ENCODE measurements at regions not wholly inside any gene's neighbourhood (a gene's known extent, or its start where the extent isn't known, plus 50 kb on each side); places are given as distances from the start of the nearest gene placed in this dataset.

DNA sequence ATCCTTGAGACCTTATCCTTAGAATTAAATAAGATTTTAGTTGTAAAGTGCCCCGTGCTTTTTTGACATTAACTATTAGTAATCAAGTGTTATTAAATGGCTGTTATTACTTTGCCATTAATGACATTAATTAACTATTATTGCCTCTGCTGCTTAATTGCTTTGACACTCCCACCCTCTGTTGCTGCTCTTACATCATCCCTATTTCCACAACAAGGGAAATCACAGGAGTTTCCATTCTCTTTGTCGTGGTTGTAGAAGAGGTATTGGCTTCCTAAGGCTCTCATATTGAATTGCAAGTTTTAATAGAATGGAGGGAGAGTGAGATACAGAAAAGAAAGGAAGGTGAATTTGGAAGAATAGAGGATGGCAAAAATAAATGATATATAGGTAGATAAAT lies 545.8 kb downstream of the MMUT start:
- ATAC-seq (no peak), DNase-seq (no peak)
- H3K27ac ChIP-seq: no peak overlapping the region
- H3K36me3 ChIP-seq: no peaks in the 10 kb centered on the region
- peaks cover 0 to 3% (median 0%) of the 10 kb centered on the region in 12 donors for H3K9me3 ChIP-seq
- WGBS, 4 donors: 45 to 52% (median 48%) methylated on average over 2 of the region's 2 CpGs
- TF ChIP-seq POLR2A (IDR thresholded peaks at IDR 0.05): no peak
- TF ChIP-seq, protein P1, sequence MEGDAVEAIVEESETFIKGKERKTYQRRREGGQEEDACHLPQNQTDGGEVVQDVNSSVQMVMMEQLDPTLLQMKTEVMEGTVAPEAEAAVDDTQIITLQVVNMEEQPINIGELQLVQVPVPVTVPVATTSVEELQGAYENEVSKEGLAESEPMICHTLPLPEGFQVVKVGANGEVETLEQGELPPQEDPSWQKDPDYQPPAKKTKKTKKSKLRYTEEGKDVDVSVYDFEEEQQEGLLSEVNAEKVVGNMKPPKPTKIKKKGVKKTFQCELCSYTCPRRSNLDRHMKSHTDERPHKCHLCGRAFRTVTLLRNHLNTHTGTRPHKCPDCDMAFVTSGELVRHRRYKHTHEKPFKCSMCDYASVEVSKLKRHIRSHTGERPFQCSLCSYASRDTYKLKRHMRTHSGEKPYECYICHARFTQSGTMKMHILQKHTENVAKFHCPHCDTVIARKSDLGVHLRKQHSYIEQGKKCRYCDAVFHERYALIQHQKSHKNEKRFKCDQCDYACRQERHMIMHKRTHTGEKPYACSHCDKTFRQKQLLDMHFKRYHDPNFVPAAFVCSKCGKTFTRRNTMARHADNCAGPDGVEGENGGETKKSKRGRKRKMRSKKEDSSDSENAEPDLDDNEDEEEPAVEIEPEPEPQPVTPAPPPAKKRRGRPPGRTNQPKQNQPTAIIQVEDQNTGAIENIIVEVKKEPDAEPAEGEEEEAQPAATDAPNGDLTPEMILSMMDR (IDR thresholded peaks at IDR 0.05): no peak
- H3K4me3 ChIP-seq: no peak overlapping the region
- intact Hi-C loops (cut with DNase I): no loop called here
- H3K4me1 ChIP-seq: no peaks in the 10 kb centered on the region
- no peaks in the 10 kb centered on the region for H3K27me3 ChIP-seq

DNA sequence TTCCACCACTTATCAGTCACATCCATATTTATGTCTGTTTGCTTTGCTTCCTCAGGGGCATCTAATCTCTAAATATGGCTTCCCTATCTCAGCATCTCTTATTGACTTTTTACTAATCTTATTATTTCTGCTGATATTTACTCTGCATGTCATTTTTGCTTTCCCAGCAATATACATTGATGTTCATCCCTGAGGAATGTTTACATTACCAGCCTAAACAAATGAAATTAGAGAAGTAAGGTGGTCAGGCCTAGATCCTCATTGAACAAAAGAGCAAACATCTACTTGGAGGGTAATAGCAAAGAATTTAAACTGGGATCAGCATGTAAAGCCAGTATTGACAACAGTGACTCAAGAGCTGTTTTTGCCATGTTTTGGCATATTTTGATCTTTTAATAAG lies 546.4 kb downstream of the MMUT start:
- Histone ChIP-seq H3K9me3 (peaks cover 0 to 3% (median 0%) of the 10 kb centered on the region in 12 donors), H3K27me3 (no peaks in the 10 kb centered on the region), H3K4me3 (no peak overlapping the region), H3K36me3 (no peaks in the 10 kb centered on the region), H3K27ac (no peak overlapping the region), H3K4me1 (no peaks in the 10 kb centered on the region)
- no peak for DNase-seq
- ATAC-seq: no peak
- intact Hi-C loops (cut with DNase I): no loop called here
- TF ChIP-seq, protein P1 (IDR thresholded peaks at IDR 0.05): no peak
- TF ChIP-seq POLR2A (IDR thresholded peaks at IDR 0.05): no peak

DNA sequence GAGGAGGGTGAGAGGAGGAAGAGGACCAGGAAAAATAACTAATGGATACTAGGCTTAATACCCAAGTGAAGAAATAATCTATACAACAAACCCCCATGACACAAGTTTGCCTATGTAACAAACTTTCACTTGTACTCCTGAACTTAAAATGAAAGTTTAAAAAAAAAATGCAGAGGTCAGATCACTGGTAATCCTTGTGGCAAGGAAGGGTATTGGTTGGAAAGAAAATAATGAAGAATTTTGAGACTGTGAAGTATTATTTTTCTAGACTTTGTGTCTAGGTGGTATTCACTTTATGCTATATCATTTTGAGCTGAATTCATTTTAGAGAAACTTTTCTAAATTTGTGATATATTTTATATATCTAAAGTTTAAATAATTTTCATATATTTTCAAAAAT lies 547.5 kb downstream of the MMUT start:
- intact Hi-C loops (cut with DNase I): no loop called here
- no peak overlapping the region for H3K27ac ChIP-seq
- ATAC-seq (no peak), DNase-seq (no peak)
- H3K4me1 ChIP-seq: no peaks in the 10 kb centered on the region
- TF ChIP-seq, protein P1 (IDR thresholded peaks at IDR 0.05): peak in 2 of 12 donors; percentile 6 to 7
- TF ChIP-seq POLR2A (IDR thresholded peaks at IDR 0.05): no peak
- no peak overlapping the region for H3K4me3 ChIP-seq
- H3K9me3 ChIP-seq: peaks cover 0 to 3% (median 0%) of the 10 kb centered on the region in 12 donors
- H3K27me3 ChIP-seq: no peaks in the 10 kb centered on the region
- no peaks in the 10 kb centered on the region for H3K36me3 ChIP-seq

DNA sequence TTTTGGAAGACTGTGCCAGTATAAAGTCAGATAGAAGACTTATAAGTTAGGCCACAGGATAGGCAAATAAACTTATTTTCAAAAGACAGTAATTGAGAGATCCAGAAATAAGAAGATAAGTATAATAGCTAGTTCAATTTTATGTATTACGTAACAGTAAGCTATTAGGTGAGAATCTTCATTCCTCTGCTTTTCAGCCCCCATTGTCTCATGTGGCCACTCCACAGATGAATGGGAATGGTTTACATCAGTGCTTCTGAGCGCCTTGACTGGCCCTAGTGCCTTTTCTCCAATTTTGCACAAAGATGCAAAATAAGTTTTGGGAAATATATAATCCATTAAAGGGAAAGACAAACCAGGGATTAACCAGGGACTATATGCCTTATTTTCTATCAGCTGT lies 550.5 kb downstream of the MMUT start:
- DNase-seq: no peak
- TF ChIP-seq, protein P1 (IDR thresholded peaks at IDR 0.05): no peak
- no peak for TF ChIP-seq POLR2A (IDR thresholded peaks at IDR 0.05)
- no peak overlapping the region for H3K27ac ChIP-seq

More for the DNA sequence above, 550.5 kb downstream of the MMUT start:
- no peak overlapping the region for H3K4me3 ChIP-seq
- peaks cover 0 to 3% (median 0%) of the 10 kb centered on the region in 12 donors for H3K9me3 ChIP-seq
- no peaks in the 10 kb centered on the region for H3K27me3 ChIP-seq
- H3K4me1 ChIP-seq: no peaks in the 10 kb centered on the region
- no peaks in the 10 kb centered on the region for H3K36me3 ChIP-seq
- 86 to 90% (median 88%) methylated on average over 2 of the region's 2 CpGs for WGBS, 4 donors
- no peak for ATAC-seq
- intact Hi-C loops (cut with DNase I): no loop called here
